IMR-90 (cell line): ENCODE measurements at regions not wholly inside any gene's neighbourhood (a gene's known extent, or its start where the extent isn't known, plus 50 kb on each side); places are given as distances from the start of the nearest gene placed in this dataset.

Experiments
- ATAC-seq: fragments of 200-7000 bp; cut with Tn5 transposase; 2 replicates; pipeline ENCODE4 v1.9.1; 2020; ENCODE audit warnings: low read depth, mild to moderate bottlenecking, moderate library complexity
- BruUV-seq: library from RNA; stranded (reverse); fragments of 400-500 nt; replicated peaks from 2 replicates; lab custom pipeline; 2021; lab: Mats Ljungman, UMichigan
- CTCF ChIA-PET: fragments of 300-600 bp; formaldehyde crosslinking; extraction: SDS; loops from one replicate; lab custom pipeline; 2021; ENCODE audit warnings: antibody characterized with exemption; lab: Yijun Ruan, JAX
- POLR2A ChIA-PET: fragments of 300-600 bp; sonication (Branson Sonifier 250); formaldehyde crosslinking; loops from one replicate; lab custom pipeline; 2022; ENCODE audit warnings: antibody characterized with exemption; ENCODE audit not compliant: unreplicated experiment; lab: Charles Lee
- DNase-seq: peaks from one replicate; pipeline ENCODE4 v3.0.0; 2013
- H2AFZ ChIP-seq: replicated peaks from 2 replicates; pipeline ENCODE3; 2013; ENCODE audit warnings: low read length, mild to moderate bottlenecking; ENCODE audit not compliant: poor library complexity
- H2AK5ac ChIP-seq: 2 replicates; pipeline ENCODE4 v1.6.1; 2013; ENCODE audit warnings: low read depth, low read length, inconsistent platforms
- H2AK9ac ChIP-seq: replicated peaks from 2 replicates; pipeline ENCODE3; 2013; ENCODE audit warnings: mild to moderate bottlenecking, low read depth, low read length, moderate library complexity; ENCODE audit not compliant: poor library complexity
- H2BK120ac ChIP-seq: 2 replicates; pipeline ENCODE4 v1.6.1; 2013; ENCODE audit warnings: low read depth, low read length, inconsistent platforms
- H2BK15ac ChIP-seq: 3 replicates; pipeline ENCODE4 v1.6.1; 2013; ENCODE audit warnings: low read depth, low read length, inconsistent platforms
- H2BK20ac ChIP-seq: 2 replicates; pipeline ENCODE4 v1.6.1; 2013; ENCODE audit warnings: low read depth, mild to moderate bottlenecking, inconsistent platforms, low read length, moderate library complexity
- H2BK5ac ChIP-seq: 2 replicates; pipeline ENCODE4 v1.6.1; 2013; ENCODE audit warnings: mild to moderate bottlenecking, low read depth, low read length, inconsistent platforms; ENCODE audit not compliant: poor library complexity, severe bottlenecking
- H3K14ac ChIP-seq: replicated peaks from 2 replicates; pipeline ENCODE4 v1.6.1; 2013; ENCODE audit warnings: low read depth, low read length, inconsistent platforms
- H3K18ac ChIP-seq: 2 replicates; pipeline ENCODE4 v1.6.1; 2013; ENCODE audit warnings: low read depth, low read length, control low read depth
- H3K23ac ChIP-seq: 2 replicates; pipeline ENCODE4 v1.6.1; 2013; ENCODE audit warnings: low read depth, low read length, inconsistent platforms
- H3K27ac ChIP-seq: 2 replicates; pipeline ENCODE4 v1.5.1; 2013; ENCODE audit warnings: mild to moderate bottlenecking, control low read depth, low read length; ENCODE audit not compliant: insufficient read depth
- H3K27me3 ChIP-seq: 2 replicates; pipeline ENCODE4 v1.6.1; 2013; ENCODE audit warnings: low read length; ENCODE audit not compliant: control insufficient read depth, insufficient read depth
- H3K36me3 ChIP-seq: 2 replicates; pipeline ENCODE4 v1.6.1; 2013; ENCODE audit warnings: low read length, mixed read lengths; ENCODE audit not compliant: control insufficient read depth, insufficient read depth
- H3K4ac ChIP-seq: 2 replicates; pipeline ENCODE4 v1.6.1; 2013; ENCODE audit warnings: low read depth, low read length, inconsistent platforms
- H3K4me1 ChIP-seq: 2 replicates; pipeline ENCODE4 v1.6.1; 2013; ENCODE audit warnings: low read length, mixed read lengths; ENCODE audit not compliant: control insufficient read depth, insufficient read depth
- H3K4me2 ChIP-seq: 2 replicates; pipeline ENCODE4 v1.6.1; 2013; ENCODE audit warnings: low read depth, mild to moderate bottlenecking, control low read depth, low read length, moderate library complexity
- H3K4me3 ChIP-seq: 2 replicates; pipeline ENCODE4 v1.5.1; 2013; ENCODE audit warnings: low read depth, mild to moderate bottlenecking, control low read depth, low read length, moderate library complexity; ENCODE audit not compliant: insufficient read depth
- H3K56ac ChIP-seq: 2 replicates; pipeline ENCODE4 v1.6.1; 2013; ENCODE audit warnings: low read length, inconsistent platforms; ENCODE audit not compliant: insufficient read depth; ENCODE audit errors: extremely low read depth
- H3K79me1 ChIP-seq, 2 experiments: 2 replicates each; pipeline ENCODE4 v1.6.1; 2013; ENCODE audit warnings: low read length in 2 of 2, inconsistent platforms in 1 of 2, low read depth in 1 of 2
- H3K9ac ChIP-seq: 2 replicates; pipeline ENCODE4 v1.6.1; 2013; ENCODE audit warnings: low read depth, low read length, control low read depth
- H3K9me1 ChIP-seq: 2 replicates; pipeline ENCODE4 v1.6.1; 2013; ENCODE audit warnings: low read length, inconsistent platforms; ENCODE audit not compliant: insufficient read depth
- H3K9me3 ChIP-seq: 2 replicates; pipeline ENCODE4 v1.6.1; 2013; ENCODE audit warnings: low read length; ENCODE audit not compliant: control insufficient read depth, insufficient read depth
- H4K20me1 ChIP-seq: 2 replicates; pipeline ENCODE4 v1.6.1; 2013; ENCODE audit warnings: low read length, inconsistent platforms; ENCODE audit not compliant: insufficient read depth
- H4K5ac ChIP-seq: 2 replicates; pipeline ENCODE4 v1.6.1; 2013; ENCODE audit warnings: mild to moderate bottlenecking, low read depth, low read length, control low read depth
- H4K8ac ChIP-seq, 2 experiments: 2 replicates each; pipeline ENCODE4 v1.6.1; 2013; ENCODE audit warnings: low read depth in 2 of 2, low read length in 2 of 2, control low read depth in 1 of 2, inconsistent platforms in 1 of 2
- H4K91ac ChIP-seq: 2 replicates; pipeline ENCODE4 v1.6.1; 2013; ENCODE audit warnings: low read depth, low read length, inconsistent platforms; ENCODE audit not compliant: insufficient read depth
- BHLHE40 ChIP-seq: fragments of 150-350 bp; IDR thresholded peaks from 2 replicates; pipeline ENCODE4 v1.6.1; 2016; ENCODE audit warnings: mild to moderate bottlenecking, low read depth, low read length
- CHD1 ChIP-seq: IDR thresholded peaks from 2 replicates; pipeline ENCODE4 v1.6.1; 2012; ENCODE audit warnings: low read depth, low read length, improper control_type of control experiment
- ELK1 ChIP-seq: fragments of 150-350 bp; IDR thresholded peaks from 2 replicates; pipeline ENCODE4 v1.6.1; 2016; ENCODE audit warnings: low read depth, mild to moderate bottlenecking, low read length, moderate library complexity, borderline replicate concordance
- FOS ChIP-seq: fragments of 150-350 bp; IDR thresholded peaks from 2 replicates; pipeline ENCODE4 v1.6.1; 2016; ENCODE audit warnings: low read depth, low read length
- MAFK ChIP-seq: IDR thresholded peaks from 2 replicates; pipeline ENCODE4 v1.6.1; 2012; ENCODE audit warnings: low read depth, low read length, improper control_type of control experiment
- MXI1 ChIP-seq: IDR thresholded peaks from 2 replicates; pipeline ENCODE4 v1.6.1; 2012; ENCODE audit warnings: low read depth, mild to moderate bottlenecking, low read length, moderate library complexity, borderline replicate concordance
- NFE2L2 ChIP-seq: fragments of 150-350 bp; IDR thresholded peaks from 2 replicates; pipeline ENCODE4 v1.6.1; 2016; ENCODE audit warnings: low read depth, mild to moderate bottlenecking, low read length
- POLR2A ChIP-seq: IDR thresholded peaks from 2 replicates; pipeline ENCODE4 v1.6.1; 2012; ENCODE audit warnings: mild to moderate bottlenecking, low read depth, low read length
- RAD21 ChIP-seq: IDR thresholded peaks from 2 replicates; pipeline ENCODE4 v1.6.1; 2012; ENCODE audit warnings: low read length, improper control_type of control experiment
- RFX5 ChIP-seq: IDR thresholded peaks from 2 replicates; pipeline ENCODE4 v1.8.0; 2012; ENCODE audit warnings: low read depth, mild to moderate bottlenecking, low read length, moderate library complexity
- SMC3 ChIP-seq: fragments of 150-350 bp; IDR thresholded peaks from 2 replicates; pipeline ENCODE4 v1.6.1; 2016; ENCODE audit warnings: low read depth, mild to moderate bottlenecking, antibody characterized with exemption, low read length, moderate library complexity
- WGBS, 2 experiments: methylation state at CpG; one replicate each; pipeline versions ENCODE4 v1.1.5 to v1.1.7; 2013; ENCODE audit warnings: missing lambda C conversion rate in 2 of 2; ENCODE audit not compliant: insufficient read length in 1 of 2; ENCODE audit errors: extremely low coverage in 2 of 2; 5-methylcytosine and 5-hydroxymethylcytosine counted together
- dilution Hi-C: fragments of 300-500 bp; cut with HindIII; formaldehyde crosslinking; loops from one replicate; pipeline ENCODE4 v1.14.3; 2018; ENCODE audit warnings: low sequenced_read_pairs; ENCODE audit not compliant: unreplicated experiment
- in situ Hi-C: fragments of 300-500 bp; cut with MboI; formaldehyde crosslinking; loops from 3 replicates; pipeline ENCODE4 v1.14.3; 2019; ENCODE audit warnings: low sequenced_read_pairs, inconsistent platforms, mixed read lengths
- intact Hi-C: fragments of 100-400 bp; cut with micrococcal nuclease; formaldehyde crosslinking; loops from 2 replicates; pipeline ENCODE4 v1.10.0; 2022
- TF ChIP-seq, protein P1 (sequence below): conservative IDR thresholded peaks from 2 replicates; pipeline ENCODE4 v1.5.1; 2012; ENCODE audit warnings: mild to moderate bottlenecking, low read depth, low read length, improper control_type of control experiment

DNA sequence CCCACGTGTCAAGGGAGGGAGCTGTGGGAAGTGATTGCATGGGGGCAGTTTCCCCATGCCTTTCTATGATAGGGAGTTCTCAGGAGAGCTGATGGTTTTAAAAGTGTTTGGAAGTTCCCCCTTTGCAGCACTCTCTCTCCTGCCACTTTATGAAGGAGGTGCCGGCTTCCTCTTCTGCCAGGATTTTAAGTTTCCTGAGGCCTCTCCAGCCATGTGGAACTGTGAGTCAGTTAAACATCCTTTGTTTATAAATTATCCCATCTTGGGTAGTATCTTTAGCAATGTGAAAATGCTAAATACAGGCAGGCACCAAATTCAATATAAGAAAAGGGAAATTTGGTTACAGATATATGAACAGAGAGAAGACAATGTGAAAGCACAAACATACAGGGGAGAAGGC lies 96.4 kb upstream of the EPHA7 start:
- no peak overlapping the region for H3K4me3 ChIP-seq
- no peaks in the 10 kb centered on the region for H3K9me3 ChIP-seq
- H3K18ac ChIP-seq: no peak overlapping the region
- H3K23ac ChIP-seq: no peak overlapping the region
- TF ChIP-seq CHD1 (no peak), MXI1 (no peak), MAFK (no peak), RAD21 (no peak), BHLHE40 (no peak), NFE2L2 (no peak), POLR2A (no peak), ELK1 (no peak), FOS (no peak), RFX5 (no peak), SMC3 (no peak)
- TF ChIP-seq, protein P1, sequence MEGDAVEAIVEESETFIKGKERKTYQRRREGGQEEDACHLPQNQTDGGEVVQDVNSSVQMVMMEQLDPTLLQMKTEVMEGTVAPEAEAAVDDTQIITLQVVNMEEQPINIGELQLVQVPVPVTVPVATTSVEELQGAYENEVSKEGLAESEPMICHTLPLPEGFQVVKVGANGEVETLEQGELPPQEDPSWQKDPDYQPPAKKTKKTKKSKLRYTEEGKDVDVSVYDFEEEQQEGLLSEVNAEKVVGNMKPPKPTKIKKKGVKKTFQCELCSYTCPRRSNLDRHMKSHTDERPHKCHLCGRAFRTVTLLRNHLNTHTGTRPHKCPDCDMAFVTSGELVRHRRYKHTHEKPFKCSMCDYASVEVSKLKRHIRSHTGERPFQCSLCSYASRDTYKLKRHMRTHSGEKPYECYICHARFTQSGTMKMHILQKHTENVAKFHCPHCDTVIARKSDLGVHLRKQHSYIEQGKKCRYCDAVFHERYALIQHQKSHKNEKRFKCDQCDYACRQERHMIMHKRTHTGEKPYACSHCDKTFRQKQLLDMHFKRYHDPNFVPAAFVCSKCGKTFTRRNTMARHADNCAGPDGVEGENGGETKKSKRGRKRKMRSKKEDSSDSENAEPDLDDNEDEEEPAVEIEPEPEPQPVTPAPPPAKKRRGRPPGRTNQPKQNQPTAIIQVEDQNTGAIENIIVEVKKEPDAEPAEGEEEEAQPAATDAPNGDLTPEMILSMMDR: no peak
- no peak overlapping the region for H2BK5ac ChIP-seq
- H3K4me2 ChIP-seq: no peak overlapping the region
- no peak overlapping the region for H3K56ac ChIP-seq
- ChIA-PET POLR2A (no interaction called here), CTCF (no interaction called here)
- no peaks in the 10 kb centered on the region for H3K27me3 ChIP-seq
- WGBS, 2 experiments: no CpG with 5 or more reads among the region's 2 CpGs
- H2BK20ac ChIP-seq: no peak overlapping the region
- no TSS peak for BruUV-seq
- no peak overlapping the region for H2AK5ac ChIP-seq
- no peak overlapping the region for H4K5ac ChIP-seq
- H3K27ac ChIP-seq: no peak overlapping the region
- ATAC-seq (no peak), DNase-seq (no peak)
- H2AFZ ChIP-seq: no peak overlapping the region
- no peak overlapping the region for H3K14ac ChIP-seq
- in situ Hi-C loops: no loop called here
- no peak overlapping the region for H2BK15ac ChIP-seq
- no peaks in the 10 kb centered on the region for H3K36me3 ChIP-seq
- H3K4me1 ChIP-seq: no peaks in the 10 kb centered on the region
- dilution Hi-C loops: no loop called here
- H3K4ac ChIP-seq: no peak overlapping the region
- no peak overlapping the region for H3K9ac ChIP-seq
- H2BK120ac ChIP-seq: no peak overlapping the region
- H4K8ac ChIP-seq: no peak overlapping the region
- no peaks in the 10 kb centered on the region for H3K79me1 ChIP-seq
- no peak overlapping the region for H2AK9ac ChIP-seq
- H3K9me1 ChIP-seq: no peaks in the 10 kb centered on the region
- intact Hi-C loops: no loop called here
- no peaks in the 10 kb centered on the region for H4K20me1 ChIP-seq
- no peak overlapping the region for H4K91ac ChIP-seq
